NOMO-1 treated with dmso at 0.1 percent for 144 hours (cell line): ENCODE measurements at regions not wholly inside any gene's neighbourhood (a gene's known extent, or its start where the extent isn't known, plus 50 kb on each side); places are given as distances from the start of the nearest gene placed in this dataset.
A peak's percentile ranks its signal among the peaks of the same experiment; 100 is the strongest.

ENCODE experiments used
- DNase-seq: peaks from one replicate; lab custom pipeline; 2025; ENCODE audit not compliant: unreplicated experiment; lab: John Stamatoyannopoulos, UW

DNA sequence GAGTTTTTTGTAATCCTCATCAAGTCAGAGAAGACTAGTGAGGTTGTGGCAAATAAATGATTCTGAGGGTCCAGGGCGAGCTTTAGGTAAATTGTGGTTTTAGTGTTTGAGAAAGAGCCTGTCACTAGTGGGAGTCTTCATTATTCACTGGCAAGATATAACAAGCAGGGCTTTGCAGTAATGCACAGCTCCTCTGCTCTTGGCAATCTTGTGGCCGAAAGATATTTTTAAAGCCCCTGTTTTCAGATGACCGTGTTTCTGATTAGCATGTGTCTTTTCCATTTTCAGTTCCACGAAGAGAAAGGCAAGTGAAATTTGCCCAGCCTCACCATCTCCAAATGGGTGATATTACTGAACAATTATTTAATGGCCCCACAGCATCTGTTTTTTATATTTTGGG lies 154.0 kb upstream of the BCL6 start:
- DNase-seq = no peak

GRCh38 chr3:187900993-187901755 lies 155.9 kb upstream of the BCL6 start:
- DNase-seq = no peak

DNA sequence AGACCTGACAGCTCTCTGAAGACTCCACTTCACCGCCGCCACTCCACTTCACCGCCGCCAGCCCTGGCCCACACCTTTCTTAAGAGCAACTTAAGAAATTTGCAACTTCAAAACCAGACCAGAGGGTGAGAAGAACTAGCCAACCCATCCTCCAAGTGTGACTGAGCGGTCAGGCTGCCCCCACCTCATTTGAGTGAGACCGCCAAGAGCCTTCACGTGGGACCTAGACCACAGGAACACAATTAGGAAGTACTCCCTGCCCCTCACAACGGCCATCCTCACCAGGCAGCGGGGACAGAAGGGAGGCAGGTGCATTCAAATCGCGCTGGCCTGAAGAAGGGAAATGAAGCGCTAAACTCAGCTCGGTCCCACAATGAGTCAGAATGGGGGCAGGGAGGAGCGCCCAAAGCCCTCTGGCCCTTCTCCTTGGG lies 156.8 kb upstream of the BCL6 start:
- no peak for DNase-seq

- no peak for DNase-seq
Observed at GRCh38 chr3:187902936-187903335, 157.7 kb upstream of the BCL6 start.

- no peak for DNase-seq
Observed at GRCh38 chr3:187903697-187904096, 158.4 kb upstream of the BCL6 start.

- no peak for DNase-seq
Observed at GRCh38 chr3:187906416-187906815, 161.1 kb upstream of the BCL6 start.

- DNase-seq = no peak
Observed at GRCh38 chr3:187906920-187907319, 161.7 kb upstream of the BCL6 start.

- DNase-seq = no peak
Observed at GRCh38 chr3:187909866-187910265, 164.6 kb upstream of the BCL6 start.

DNA sequence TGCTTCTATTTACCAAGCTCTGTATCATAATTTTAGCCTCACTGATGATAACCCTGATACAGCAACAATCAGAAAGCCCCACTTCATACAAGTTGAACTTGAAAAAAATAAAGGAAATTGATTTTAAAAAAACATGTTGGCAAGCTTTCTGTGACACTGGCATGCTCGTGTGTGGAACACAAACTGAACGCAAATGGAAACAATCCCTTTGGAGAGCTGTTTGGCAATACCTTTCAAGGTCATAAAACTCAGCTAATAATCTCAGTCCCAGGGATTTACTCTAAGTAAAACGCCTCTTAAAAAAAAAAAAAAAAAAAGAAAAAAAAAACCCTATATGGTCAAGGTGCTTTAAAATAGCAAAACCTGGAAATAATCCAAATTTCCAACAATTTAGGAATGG lies 166.7 kb upstream of the BCL6 start:
- no peak for DNase-seq

DNA sequence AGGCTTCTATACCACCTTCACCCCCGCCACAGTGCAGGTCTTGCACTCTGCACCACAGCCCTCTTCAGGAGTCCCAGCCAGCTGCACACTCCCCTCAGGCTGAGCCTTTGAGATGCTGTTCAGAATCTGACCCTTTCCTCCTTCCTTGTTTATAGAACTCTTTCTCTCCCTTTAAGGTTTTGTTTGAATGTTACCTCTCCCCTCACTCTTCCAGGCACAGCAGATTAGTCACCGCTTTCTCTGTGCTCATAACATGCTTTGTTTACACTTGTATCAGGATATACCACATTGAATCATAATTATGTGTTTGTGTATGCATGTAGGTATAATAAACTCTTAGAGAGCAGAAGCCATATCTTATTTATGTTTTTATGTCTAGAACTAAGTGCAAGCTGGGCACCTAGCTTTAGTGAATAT lies 168.4 kb upstream of the BCL6 start:
- no peak for DNase-seq

DNA sequence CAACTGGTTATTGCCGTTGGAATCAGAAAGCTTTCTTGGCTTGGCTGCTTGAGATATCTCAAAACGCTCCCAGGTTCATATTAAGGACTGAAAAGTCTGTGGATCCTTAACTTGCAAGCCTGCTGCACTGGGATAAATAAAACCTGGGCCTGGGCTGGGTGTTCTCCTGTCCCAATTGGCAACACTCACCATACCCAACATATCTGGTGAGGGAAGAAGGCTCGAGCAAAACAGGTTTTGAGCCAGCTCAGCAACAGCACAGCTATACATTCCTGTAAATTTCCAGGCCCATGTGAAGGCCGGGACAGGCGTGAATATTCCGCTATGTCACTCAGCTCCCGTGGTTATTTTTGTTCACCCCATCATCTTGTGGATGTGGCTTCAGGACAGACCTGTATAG lies 169.0 kb upstream of the BCL6 start:
- no peak for DNase-seq

DNA sequence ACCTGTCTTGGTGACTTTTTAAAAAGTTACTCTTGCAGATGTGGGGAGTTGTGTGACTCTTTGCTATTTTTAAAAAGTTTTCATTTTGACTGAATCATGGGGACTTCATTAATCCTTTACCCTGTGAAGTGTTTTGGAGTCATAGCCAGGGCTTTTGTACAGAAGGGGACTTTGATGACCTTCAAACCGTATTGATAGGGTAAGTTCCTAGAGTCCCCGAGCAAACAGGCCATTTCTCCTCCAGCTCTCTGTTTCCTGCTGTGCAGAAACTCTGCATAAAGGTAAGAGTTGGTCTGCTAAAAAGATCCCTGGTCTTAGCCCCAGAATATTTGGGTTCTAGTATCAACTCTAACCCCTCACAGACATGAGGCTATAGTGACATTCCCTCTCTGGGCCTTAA lies 170.8 kb upstream of the BCL6 start:
- no peak for DNase-seq

DNA sequence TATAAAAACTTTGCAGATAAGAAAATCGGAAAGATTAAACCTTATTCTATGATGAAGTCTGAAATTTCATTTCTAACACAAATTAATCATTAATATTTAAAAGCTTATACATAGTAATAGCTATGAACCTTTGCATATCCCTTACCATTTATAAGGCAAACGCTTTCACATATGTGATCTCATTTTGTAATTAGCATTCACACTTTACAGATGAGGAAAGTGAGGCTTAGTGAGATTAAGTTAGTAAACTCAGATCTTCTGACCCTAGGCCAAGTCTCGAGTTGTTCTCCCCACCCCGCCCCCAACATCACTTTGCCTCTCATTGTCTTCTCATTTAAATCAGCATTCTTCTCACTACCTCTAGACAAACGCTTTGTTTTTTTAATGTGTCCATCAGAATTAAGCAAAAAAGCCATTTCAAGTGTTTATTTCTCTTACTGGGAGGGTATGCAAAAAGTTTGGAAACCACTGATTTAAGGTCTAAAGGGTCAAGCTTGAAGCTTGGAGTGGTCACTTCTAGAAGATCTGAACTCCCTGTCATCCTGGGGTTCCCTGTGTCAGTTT lies 172.9 kb upstream of the BCL6 start:
- no peak for DNase-seq

DNA sequence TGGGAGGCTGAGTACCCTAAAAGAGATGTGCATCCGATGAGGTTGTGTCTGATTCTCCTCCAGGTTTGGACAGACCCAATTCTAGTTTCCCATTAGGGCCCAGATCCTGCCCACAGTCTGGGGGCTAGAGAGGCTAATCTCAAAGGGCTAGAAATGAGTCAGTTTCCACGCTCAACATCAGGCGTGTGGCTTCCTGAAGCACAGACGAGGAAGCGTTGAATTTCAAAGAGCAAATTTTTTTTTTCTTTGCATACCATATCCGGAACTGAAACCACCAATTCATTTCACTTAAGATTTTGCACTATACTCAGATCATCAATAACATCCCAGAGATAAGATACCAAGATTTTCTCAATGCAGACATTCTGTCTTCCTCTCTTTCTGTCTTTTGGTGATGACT lies 173.8 kb upstream of the BCL6 start:
- peak; percentile 50 for DNase-seq

- no peak for DNase-seq
Observed at GRCh38 chr3:187919544-187919943, 174.3 kb upstream of the BCL6 start.

- DNase-seq = no peak
Observed at GRCh38 chr3:187920030-187920429, 174.8 kb upstream of the BCL6 start.

- DNase-seq = no peak
Observed at GRCh38 chr3:187920913-187921312, 175.6 kb upstream of the BCL6 start.

DNA sequence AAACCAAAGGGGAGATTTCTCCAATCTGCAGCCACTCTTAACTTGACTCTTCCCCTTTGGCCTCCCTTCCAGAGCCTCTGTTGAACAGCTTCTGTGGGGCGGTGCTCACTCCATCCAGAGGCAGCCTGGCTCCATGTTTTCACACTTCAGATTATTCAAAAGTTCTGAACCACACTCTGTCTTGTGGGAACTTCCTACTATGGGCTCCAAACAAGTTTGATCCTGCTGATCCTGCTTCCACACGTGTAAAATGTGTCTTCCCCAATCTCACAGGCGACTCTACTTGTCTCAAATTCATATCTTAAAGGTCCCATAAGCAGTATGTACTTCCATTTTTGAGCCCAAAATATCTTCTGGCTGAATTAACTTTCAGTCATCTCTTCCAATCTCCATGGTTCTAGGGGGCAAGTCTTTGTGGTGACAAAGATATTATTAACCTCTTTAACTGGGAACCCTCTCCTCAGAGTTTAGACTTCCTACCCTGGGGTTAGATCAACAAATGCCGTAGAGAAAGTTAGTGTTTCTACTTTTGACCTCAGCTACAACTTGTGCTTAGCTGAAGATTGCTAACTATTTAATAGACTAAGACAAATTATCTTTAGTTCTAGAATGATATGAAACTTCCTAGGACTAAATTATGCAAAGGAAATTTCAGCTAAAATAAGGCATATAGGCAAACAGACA lies 176.3 kb upstream of the BCL6 start:
- no peak for DNase-seq

DNA sequence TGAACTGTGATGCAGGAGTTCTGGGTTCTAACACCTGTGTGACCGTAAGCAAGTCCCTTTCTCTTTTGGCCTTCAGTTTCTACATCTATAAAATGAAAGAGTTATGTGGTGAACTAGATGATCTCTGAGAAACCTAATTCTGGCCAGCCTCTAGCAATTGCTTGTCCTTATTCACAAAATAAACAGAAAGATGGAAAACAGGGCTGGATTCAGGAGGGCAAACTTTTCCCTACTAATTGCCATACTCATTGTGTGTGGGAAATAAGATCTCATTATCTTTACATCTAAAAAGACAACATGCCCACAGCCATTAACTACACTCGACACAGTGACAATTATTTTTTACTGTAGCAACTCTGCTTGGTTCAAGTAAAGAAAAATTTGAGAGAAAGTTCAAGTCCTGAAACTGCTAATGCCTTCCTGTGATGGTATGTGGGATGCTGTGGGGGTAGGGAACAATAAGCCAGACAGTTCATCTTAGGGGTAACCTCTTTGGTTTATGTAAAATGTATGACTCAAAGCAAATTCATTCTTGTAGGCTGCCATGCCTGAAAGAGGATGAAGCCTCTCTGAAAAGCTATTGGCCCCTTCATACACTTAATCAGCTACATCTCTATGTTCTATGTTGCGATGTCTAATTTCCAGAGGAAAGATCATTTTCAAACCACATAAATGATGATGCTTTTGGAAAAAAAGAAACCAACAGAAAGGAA lies 177.6 kb upstream of the BCL6 start:
- DNase-seq = no peak

DNA sequence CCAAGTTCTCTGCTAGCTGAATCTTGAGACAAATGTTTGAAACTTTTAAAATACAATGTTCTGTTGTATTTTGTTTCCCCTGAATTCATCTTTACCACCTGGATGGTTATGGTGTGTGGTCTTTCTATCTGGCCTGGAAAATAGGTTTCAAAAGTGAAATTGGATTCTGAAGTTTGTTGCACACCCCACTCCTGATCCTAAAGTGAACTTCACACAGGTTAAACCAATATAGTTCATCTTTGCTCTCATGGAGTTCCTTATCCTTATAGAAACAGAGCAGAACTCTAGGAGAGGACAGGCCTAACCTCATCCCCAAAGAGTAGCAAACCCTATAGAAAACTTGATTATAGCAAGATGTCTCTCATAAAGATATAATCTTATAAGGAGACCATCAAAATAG lies 179.4 kb upstream of the BCL6 start:
- DNase-seq = no peak

DNA sequence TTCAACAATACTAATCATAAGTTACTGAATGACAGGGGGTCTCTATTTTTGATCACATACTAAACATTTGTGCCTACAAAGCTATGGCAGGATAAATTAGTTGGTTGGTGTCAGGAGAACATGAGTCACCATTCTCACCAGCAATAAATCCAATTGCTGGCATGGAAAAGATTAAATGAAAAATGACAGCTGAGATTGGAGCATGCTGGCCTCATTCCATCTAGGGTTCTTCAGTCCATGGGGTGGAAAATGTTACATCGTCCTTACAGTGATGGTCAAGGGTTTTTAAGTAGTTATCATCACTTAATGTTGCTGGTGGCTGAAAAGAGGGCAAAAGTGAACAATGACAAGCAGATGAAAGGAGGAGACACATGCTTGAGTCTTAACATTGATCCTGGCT lies 180.1 kb upstream of the BCL6 start:
- DNase-seq = no peak

DNA sequence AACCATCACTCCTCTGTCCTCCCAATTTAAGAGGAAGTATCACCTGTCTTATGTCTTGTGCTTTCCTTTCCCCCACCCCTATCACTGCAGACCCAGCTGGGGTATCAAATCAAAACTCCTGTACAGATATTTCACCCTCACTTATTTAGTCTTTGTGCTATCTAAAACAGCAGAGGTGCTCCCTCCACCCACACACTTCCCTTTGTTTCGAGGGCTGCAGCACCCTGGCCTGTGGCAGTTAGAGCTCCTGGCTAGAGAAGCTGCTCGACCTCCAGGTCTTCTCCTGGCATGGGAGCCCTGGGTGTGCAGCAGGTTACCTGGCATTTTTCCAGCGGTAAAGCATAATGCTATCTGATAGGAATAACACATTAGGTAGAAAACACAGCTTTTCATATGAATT lies 181.4 kb upstream of the BCL6 start:
- DNase-seq = no peak
